ENCODE measurements at regions not wholly inside any gene's neighbourhood (a gene's known extent, or its start where the extent isn't known, plus 50 kb on each side); places are given as distances from the start of the nearest gene placed in this dataset.

DNA sequence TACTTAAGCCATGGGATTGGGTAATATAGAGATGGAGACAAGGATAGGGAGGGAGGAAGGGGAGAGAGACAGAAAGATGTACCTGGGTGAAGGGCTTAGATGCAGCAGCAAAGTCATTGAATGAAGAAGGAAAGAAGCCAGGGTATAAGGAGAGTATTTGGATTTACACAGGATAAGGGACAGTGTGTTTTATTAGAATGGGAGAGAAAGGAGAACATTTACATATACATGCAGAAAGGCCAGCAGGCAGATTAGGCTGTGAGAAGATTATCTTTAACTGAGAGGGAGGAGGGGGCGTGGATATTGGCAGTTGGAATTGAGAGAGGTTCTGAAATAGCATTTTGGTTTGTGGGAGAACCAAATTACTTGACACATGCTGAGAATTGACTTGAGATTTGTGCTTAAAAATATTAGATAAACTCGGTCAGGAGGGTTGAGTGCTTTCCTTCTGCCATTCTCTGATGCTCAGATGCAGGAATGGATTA lies 161.5 kb upstream of the ZNF804B start:
- Histone ChIP-seq H3K27ac (ENCODE audit: low read depth in 1 of 2, low read length in 2 of 2) (no peak overlapping the region), H3K9me3 (ENCODE audit: control insufficient read depth in 1 of 2, insufficient read depth in 1 of 2, low read length in 2 of 2) (no peaks in the 10 kb centered on the region), H3K4me1 (ENCODE audit: insufficient read depth, low read length) (no peaks in the 10 kb centered on the region), H3K27me3 (ENCODE audit: control insufficient read depth in 1 of 2, insufficient read depth in 2 of 2, low read length in 2 of 2) (no peaks in the 10 kb centered on the region), H3K36me3 (ENCODE audit: insufficient read depth, low read length) (no peaks in the 10 kb centered on the region), H3K4me3 (ENCODE audit: low read length) (no peak overlapping the region)
- intact Hi-C loops (cut with DNase I, micrococcal nuclease): no loop called here
- H3K4me3 Mint-ChIP-seq: no peak overlapping the region
- CTCF ChIA-PET: no interaction called here
- POLR2A ChIA-PET: no interaction called here
- no peaks in the 10 kb centered on the region for H3K36me3 Mint-ChIP-seq (ENCODE audit: low read depth)
- no peak for DNase-seq
- ATAC-seq (ENCODE audit: poor library complexity): no peak
- TF ChIP-seq, protein P1, sequence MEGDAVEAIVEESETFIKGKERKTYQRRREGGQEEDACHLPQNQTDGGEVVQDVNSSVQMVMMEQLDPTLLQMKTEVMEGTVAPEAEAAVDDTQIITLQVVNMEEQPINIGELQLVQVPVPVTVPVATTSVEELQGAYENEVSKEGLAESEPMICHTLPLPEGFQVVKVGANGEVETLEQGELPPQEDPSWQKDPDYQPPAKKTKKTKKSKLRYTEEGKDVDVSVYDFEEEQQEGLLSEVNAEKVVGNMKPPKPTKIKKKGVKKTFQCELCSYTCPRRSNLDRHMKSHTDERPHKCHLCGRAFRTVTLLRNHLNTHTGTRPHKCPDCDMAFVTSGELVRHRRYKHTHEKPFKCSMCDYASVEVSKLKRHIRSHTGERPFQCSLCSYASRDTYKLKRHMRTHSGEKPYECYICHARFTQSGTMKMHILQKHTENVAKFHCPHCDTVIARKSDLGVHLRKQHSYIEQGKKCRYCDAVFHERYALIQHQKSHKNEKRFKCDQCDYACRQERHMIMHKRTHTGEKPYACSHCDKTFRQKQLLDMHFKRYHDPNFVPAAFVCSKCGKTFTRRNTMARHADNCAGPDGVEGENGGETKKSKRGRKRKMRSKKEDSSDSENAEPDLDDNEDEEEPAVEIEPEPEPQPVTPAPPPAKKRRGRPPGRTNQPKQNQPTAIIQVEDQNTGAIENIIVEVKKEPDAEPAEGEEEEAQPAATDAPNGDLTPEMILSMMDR (IDR thresholded peaks at IDR 0.05): no peak
- no peaks in the 10 kb centered on the region for H3K4me1 Mint-ChIP-seq (ENCODE audit: low read depth)
- H3K27me3 Mint-ChIP-seq: no peaks in the 10 kb centered on the region
- no peak overlapping the region for H3K27ac Mint-ChIP-seq
- peaks cover 4% of the 10 kb centered on the region for H3K9me3 Mint-ChIP-seq

DNA sequence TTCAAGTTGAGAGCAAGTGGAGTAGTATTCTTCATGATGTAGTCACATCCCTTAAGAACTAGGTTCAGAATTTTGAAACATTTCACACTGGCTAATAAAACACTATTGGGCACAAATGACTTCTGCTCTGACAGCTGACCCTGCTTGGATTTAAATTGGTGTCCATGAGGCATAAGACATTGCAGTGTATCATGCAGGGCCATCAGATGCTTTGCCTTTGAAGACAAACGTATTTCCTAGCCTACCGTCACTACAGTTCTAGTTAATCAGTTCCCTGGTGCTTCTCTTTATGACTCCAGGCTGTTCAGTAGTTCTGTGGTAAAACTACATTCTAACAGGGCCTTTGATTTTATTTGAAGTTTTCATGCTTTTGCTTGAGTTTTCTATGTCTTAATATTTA lies 168.5 kb upstream of the ZNF804B start:
- H3K27ac Mint-ChIP-seq: no peak overlapping the region
- CTCF ChIA-PET: no interaction called here

DNA sequence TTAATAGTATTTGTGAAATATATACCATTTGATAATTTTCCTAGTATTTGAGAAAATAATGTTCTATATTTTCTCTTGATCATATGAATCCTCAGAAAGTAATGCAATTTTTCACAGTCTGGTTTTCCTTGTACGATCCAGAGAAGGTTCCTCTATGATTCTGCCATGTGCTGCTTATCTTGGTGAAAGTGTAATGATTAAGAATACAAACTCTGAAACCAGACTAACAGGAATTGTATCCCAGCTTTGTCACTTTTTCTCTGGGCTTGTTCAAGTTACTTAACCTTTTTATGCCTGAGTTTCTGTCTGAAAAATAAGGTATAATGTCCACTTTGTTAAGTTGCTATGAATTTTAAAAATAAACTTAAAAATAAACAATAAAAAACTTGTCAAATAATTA lies 169.6 kb upstream of the ZNF804B start:
- POLR2A ChIA-PET: no interaction called here
- DNase-seq (no peak), ATAC-seq (ENCODE audit: poor library complexity) (no peak)
- Histone ChIP-seq H3K27me3 (ENCODE audit: control insufficient read depth in 1 of 2, insufficient read depth in 2 of 2, low read length in 2 of 2) (no peaks in the 10 kb centered on the region), H3K27ac (ENCODE audit: low read depth in 1 of 2, low read length in 2 of 2) (no peak overlapping the region), H3K36me3 (ENCODE audit: insufficient read depth, low read length) (no peaks in the 10 kb centered on the region), H3K9me3 (ENCODE audit: control insufficient read depth in 1 of 2, insufficient read depth in 1 of 2, low read length in 2 of 2) (no peaks in the 10 kb centered on the region), H3K4me3 (ENCODE audit: low read length) (no peak overlapping the region), H3K4me1 (ENCODE audit: insufficient read depth, low read length) (no peaks in the 10 kb centered on the region)
- Mint-ChIP-seq H3K27ac (no peak overlapping the region), H3K27me3 (no peaks in the 10 kb centered on the region), H3K4me3 (no peak overlapping the region), H3K36me3 (ENCODE audit: low read depth) (no peaks in the 10 kb centered on the region), H3K9me3 (peaks cover 2% of the 10 kb centered on the region), H3K4me1 (ENCODE audit: low read depth) (no peaks in the 10 kb centered on the region)
- TF ChIP-seq, protein P1 (IDR thresholded peaks at IDR 0.05): no peak
- CTCF ChIA-PET: no interaction called here
- intact Hi-C loops (cut with DNase I, micrococcal nuclease): no loop called here

More for the DNA sequence above, 168.5 kb upstream of the ZNF804B start:
- DNase-seq (no peak), ATAC-seq (ENCODE audit: poor library complexity) (no peak)
- intact Hi-C loops (cut with DNase I, micrococcal nuclease): no loop called here
- no peak overlapping the region for H3K4me3 Mint-ChIP-seq
- Histone ChIP-seq H3K4me3 (ENCODE audit: low read length) (no peak overlapping the region), H3K27ac (ENCODE audit: low read depth in 1 of 2, low read length in 2 of 2) (no peak overlapping the region), H3K9me3 (ENCODE audit: control insufficient read depth in 1 of 2, insufficient read depth in 1 of 2, low read length in 2 of 2) (no peaks in the 10 kb centered on the region), H3K27me3 (ENCODE audit: control insufficient read depth in 1 of 2, insufficient read depth in 2 of 2, low read length in 2 of 2) (no peaks in the 10 kb centered on the region), H3K36me3 (ENCODE audit: insufficient read depth, low read length) (no peaks in the 10 kb centered on the region), H3K4me1 (ENCODE audit: insufficient read depth, low read length) (no peaks in the 10 kb centered on the region)
- peaks cover 5% of the 10 kb centered on the region for H3K9me3 Mint-ChIP-seq
- POLR2A ChIA-PET: no interaction called here
- H3K4me1 Mint-ChIP-seq (ENCODE audit: low read depth): no peaks in the 10 kb centered on the region
- TF ChIP-seq, protein P1 (IDR thresholded peaks at IDR 0.05): no peak
- H3K27me3 Mint-ChIP-seq: no peaks in the 10 kb centered on the region
- no peaks in the 10 kb centered on the region for H3K36me3 Mint-ChIP-seq (ENCODE audit: low read depth)
